Tibial nerve (tissue), 4 donors: ENCODE measurements at regions not wholly inside any gene's neighbourhood (a gene's known extent, or its start where the extent isn't known, plus 50 kb on each side); places are given as distances from the start of the nearest gene placed in this dataset.
"Not testable (repeated sequence)": the region's sequence is repeated elsewhere in the genome, so short reads cannot be mapped to it uniquely, and the experiment has no call there.

Experiments
- DNase-seq, 2 donors: peaks; one replicate each; pipeline ENCODE4 v3.0.0-alpha.2; 2019; ENCODE audit warnings: low spot score in 2 of 2
- H3K27ac ChIP-seq, 4 donors: fragments of 200-600 bp; sonication (generic) in 3 of 4; one replicate each; pipeline ENCODE4 v1.5.1; 2017 to 2019; ENCODE audit warnings: mild to moderate bottlenecking in 1 of 4
- H3K27me3 ChIP-seq, 2 donors: fragments of 200-600 bp; sonication (generic) in 1 of 2; one replicate each; pipeline versions ENCODE4 v1.5.1 to v1.6.0; 2017 to 2019
- H3K36me3 ChIP-seq, 3 donors: fragments of 200-600 bp; sonication (generic); one replicate each; pipeline ENCODE4 v1.5.1; 2018 to 2019
- H3K4me1 ChIP-seq, 4 donors: fragments of 200-600 bp; sonication (generic) in 3 of 4; one replicate each; pipeline ENCODE4 v1.5.1; 2017 to 2019
- H3K4me3 ChIP-seq, 4 donors: fragments of 200-600 bp; sonication (generic) in 3 of 4; one replicate each; pipeline ENCODE4 v1.5.1; 2017 to 2019; ENCODE audit warnings: mild to moderate bottlenecking in 1 of 4, moderate library complexity in 1 of 4
- H3K9me3 ChIP-seq, 4 donors: fragments of 200-600 bp; sonication (generic) in 3 of 4; one replicate each; pipeline ENCODE4 v1.5.1; 2017 to 2019
- CTCF ChIP-seq, 5 experiments: fragments of 200-600 bp in 3 of 5; fragments of 450-650 bp in 2 of 5; sonication (generic) in 3 of 5; IDR thresholded peaks; one replicate each; pipeline ENCODE4 v1.5.1; 2016 to 2019; ENCODE audit warnings: antibody characterized with exemption in 5 of 5, mild to moderate bottlenecking in 3 of 5, moderate library complexity in 2 of 5
- EP300 ChIP-seq, 2 donors: sonication (generic); formaldehyde crosslinking; IDR thresholded peaks; one replicate each; pipeline ENCODE4 v1.6.1; 2017; ENCODE audit warnings: antibody characterized with exemption in 2 of 2, mild to moderate bottlenecking in 1 of 2
- POLR2A ChIP-seq, 2 donors: fragments of 450-650 bp; IDR thresholded peaks; one replicate each; pipeline ENCODE4 v1.6.1; 2017; ENCODE audit warnings: antibody characterized with exemption in 2 of 2, mild to moderate bottlenecking in 2 of 2, moderate library complexity in 2 of 2
- WGBS, 2 donors: methylation state at CpG; one replicate each; pipeline ENCODE4 v1.1.5; 2018; 5-methylcytosine and 5-hydroxymethylcytosine counted together

GRCh38 chr10:114872519-114873087 lies 51.0 kb downstream of the FHIP2A start:
- no peaks in the 10 kb centered on the region for H3K9me3 ChIP-seq
- no peak overlapping the region for H3K4me3 ChIP-seq
- DNase-seq = no peak
- peaks cover 0 to 2% of the 10 kb centered on the region in 2 donors for H3K27me3 ChIP-seq
- peaks cover 0 to under 1% (median 0%) of the 10 kb centered on the region in 3 donors for H3K36me3 ChIP-seq
- peaks cover 0 to 18% (median 0%) of the 10 kb centered on the region in 4 donors for H3K4me1 ChIP-seq
- no peak overlapping the region for H3K27ac ChIP-seq
- no peak for TF ChIP-seq EP300 (IDR thresholded peaks at IDR 0.05)
- TF ChIP-seq CTCF (IDR thresholded peaks at IDR 0.05) = no peak
- no peak for TF ChIP-seq POLR2A (IDR thresholded peaks at IDR 0.05)

GRCh38 chr10:114874827-114875411 lies 53.3 kb downstream of the FHIP2A start:
- Histone ChIP-seq H3K27ac (no peak overlapping the region), H3K9me3 (no peaks in the 10 kb centered on the region), H3K36me3 (no peaks in the 10 kb centered on the region), H3K4me1 (peaks cover 0 to 7% (median 0%) of the 10 kb centered on the region in 4 donors), H3K4me3 (no peak overlapping the region), H3K27me3 (peaks cover 0 to 3% of the 10 kb centered on the region in 2 donors)
- DNase-seq = no peak
- 39 to 41% methylated on average over 16 to 17 of the region's 17 CpGs for WGBS, 2 donors
- TF ChIP-seq EP300 (IDR thresholded peaks at IDR 0.05) (no peak), POLR2A (IDR thresholded peaks at IDR 0.05) (no peak), CTCF (IDR thresholded peaks at IDR 0.05) (no peak)

- not testable (repeated sequence) for H3K9me3 ChIP-seq, DNase-seq, H3K27ac ChIP-seq, H3K4me3 ChIP-seq, H3K36me3 ChIP-seq, H3K27me3 ChIP-seq
- peaks cover 0 to 11% (median 1%) of the 10 kb centered on the region in 4 donors for H3K4me1 ChIP-seq
- 95 to 96% methylated on average over 4 of the region's 4 CpGs for WGBS, 2 donors
Measured at GRCh38 chr10:114875590-114876081, 54.1 kb downstream of the FHIP2A start.

- no peak overlapping the region for H3K4me3 ChIP-seq
- DNase-seq = no peak
- no peak for TF ChIP-seq POLR2A (IDR thresholded peaks at IDR 0.05)
- TF ChIP-seq EP300 (IDR thresholded peaks at IDR 0.05) = no peak
- TF ChIP-seq CTCF (IDR thresholded peaks at IDR 0.05) = no peak
- 87 to 91% methylated on average over 9 of the region's 9 CpGs for WGBS, 2 donors
- peaks cover 0 to 16% (median 4%) of the 10 kb centered on the region in 4 donors for H3K4me1 ChIP-seq
- no peaks in the 10 kb centered on the region for H3K9me3 ChIP-seq
- no peaks in the 10 kb centered on the region for H3K36me3 ChIP-seq
- H3K27ac ChIP-seq = no peak overlapping the region
- H3K27me3 ChIP-seq = peaks cover 0 to 3% of the 10 kb centered on the region in 2 donors
Measured at GRCh38 chr10:114876169-114876568, 54.6 kb downstream of the FHIP2A start.

- DNase-seq = peak; percentile 41 to 46
- H3K4me3 ChIP-seq = no peak overlapping the region
- H3K36me3 ChIP-seq = no peaks in the 10 kb centered on the region
- 26 to 29% methylated on average over 20 of the region's 20 CpGs for WGBS, 2 donors
- TF ChIP-seq EP300 (IDR thresholded peaks at IDR 0.05) (no peak), CTCF (IDR thresholded peaks at IDR 0.05) (peak; percentile 44 to 63 (median 55)), POLR2A (IDR thresholded peaks at IDR 0.05) (no peak)
- H3K9me3 ChIP-seq = no peaks in the 10 kb centered on the region
- no peak overlapping the region for H3K27ac ChIP-seq
- peaks cover 0 to 3% of the 10 kb centered on the region in 2 donors for H3K27me3 ChIP-seq
- peaks cover 0 to 19% (median 4%) of the 10 kb centered on the region in 4 donors for H3K4me1 ChIP-seq
Measured at GRCh38 chr10:114876602-114877300, 55.2 kb downstream of the FHIP2A start.
